ENCODE measurements at regions not wholly inside any gene's neighbourhood (a gene's known extent, or its start where the extent isn't known, plus 50 kb on each side); places are given as distances from the start of the nearest gene placed in this dataset.

- no peak for TF ChIP-seq EZH2 (IDR thresholded peaks at IDR 0.05; ENCODE audit: insufficient read depth, low read length)
- TF ChIP-seq CTCF (IDR thresholded peaks at IDR 0.05; ENCODE audit: insufficient read depth, low read depth, low read length), result no peak
These were observed 84.2 kb upstream of the GALNT18 start for GRCh38 chr11:11706028-11706427.
